PC-3 (cell line): ENCODE measurements at regions not wholly inside any gene's neighbourhood (a gene's known extent, or its start where the extent isn't known, plus 50 kb on each side); places are given as distances from the start of the nearest gene placed in this dataset.

Source experiments
- EZH2 ChIP-seq: fragments of 300-600 bp; sonication (generic); IDR thresholded peaks from one replicate; pipeline ENCODE4 v1.6.1; 2017; ENCODE audit warnings: antibody characterized with exemption, mild to moderate bottlenecking, low read length; ENCODE audit not compliant: unreplicated experiment
- TF ChIP-seq, protein P1 (sequence below): fragments of 300-600 bp; sonication (generic); conservative IDR thresholded peaks from 2 replicates; pipeline ENCODE4 v1.5.1; 2017; ENCODE audit warnings: antibody characterized with exemption, low read depth, mild to moderate bottlenecking, low read length

GRCh38 chrX:95117556-95117955 is 1443.5 kb downstream of the FAM133A start:
- TF ChIP-seq, protein P1, sequence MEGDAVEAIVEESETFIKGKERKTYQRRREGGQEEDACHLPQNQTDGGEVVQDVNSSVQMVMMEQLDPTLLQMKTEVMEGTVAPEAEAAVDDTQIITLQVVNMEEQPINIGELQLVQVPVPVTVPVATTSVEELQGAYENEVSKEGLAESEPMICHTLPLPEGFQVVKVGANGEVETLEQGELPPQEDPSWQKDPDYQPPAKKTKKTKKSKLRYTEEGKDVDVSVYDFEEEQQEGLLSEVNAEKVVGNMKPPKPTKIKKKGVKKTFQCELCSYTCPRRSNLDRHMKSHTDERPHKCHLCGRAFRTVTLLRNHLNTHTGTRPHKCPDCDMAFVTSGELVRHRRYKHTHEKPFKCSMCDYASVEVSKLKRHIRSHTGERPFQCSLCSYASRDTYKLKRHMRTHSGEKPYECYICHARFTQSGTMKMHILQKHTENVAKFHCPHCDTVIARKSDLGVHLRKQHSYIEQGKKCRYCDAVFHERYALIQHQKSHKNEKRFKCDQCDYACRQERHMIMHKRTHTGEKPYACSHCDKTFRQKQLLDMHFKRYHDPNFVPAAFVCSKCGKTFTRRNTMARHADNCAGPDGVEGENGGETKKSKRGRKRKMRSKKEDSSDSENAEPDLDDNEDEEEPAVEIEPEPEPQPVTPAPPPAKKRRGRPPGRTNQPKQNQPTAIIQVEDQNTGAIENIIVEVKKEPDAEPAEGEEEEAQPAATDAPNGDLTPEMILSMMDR: no peak
- TF ChIP-seq EZH2: no peak
